Astrocyte (in vitro differentiated cells and primary cell): ENCODE measurements at regions not wholly inside any gene's neighbourhood (a gene's known extent, or its start where the extent isn't known, plus 50 kb on each side); places are given as distances from the start of the nearest gene placed in this dataset.

Experiments used
- DNase-seq: peaks from one replicate; pipeline ENCODE4 v3.0.0-alpha.2; 2010; ENCODE audit warnings: low read depth
- FAIRE-seq: peaks from 2 replicates; lab custom pipeline; 2011; peaks lifted over from hg19 to GRCh38; lab: Jason Lieb, UNC
- H2AFZ ChIP-seq: 2 replicates; pipeline ENCODE4 v1.6.0; 2012; ENCODE audit warnings: low read depth, low read length, inconsistent platforms
- H3K27ac ChIP-seq: 2 replicates; pipeline ENCODE4 v1.5.1; 2011; ENCODE audit warnings: low read depth, low read length, inconsistent platforms
- H3K27me3 ChIP-seq: 2 replicates; pipeline ENCODE4 v1.6.0; 2011; ENCODE audit warnings: low read length, inconsistent platforms; ENCODE audit not compliant: insufficient read depth
- H3K36me3 ChIP-seq: 2 replicates; pipeline ENCODE4 v1.5.1; 2011; ENCODE audit warnings: low read length, inconsistent platforms; ENCODE audit not compliant: insufficient read depth
- H3K4me1 ChIP-seq: 2 replicates; pipeline ENCODE4 v1.5.1; 2011; ENCODE audit warnings: low read length, inconsistent platforms; ENCODE audit not compliant: insufficient read depth
- H3K4me2 ChIP-seq: 2 replicates; pipeline ENCODE4 v1.6.0; 2012; ENCODE audit warnings: low read length, inconsistent platforms
- H3K4me3 ChIP-seq: 2 replicates; pipeline ENCODE4 v1.5.1; 2011; ENCODE audit warnings: low read depth, mild to moderate bottlenecking, low read length, inconsistent platforms; ENCODE audit not compliant: insufficient read depth
- H3K79me2 ChIP-seq: 2 replicates; pipeline ENCODE4 v1.6.0; 2012; ENCODE audit warnings: mild to moderate bottlenecking, low read length, inconsistent platforms; ENCODE audit not compliant: insufficient read depth
- H3K9ac ChIP-seq: 2 replicates; pipeline ENCODE4 v1.6.0; 2012; ENCODE audit warnings: mild to moderate bottlenecking, low read length, inconsistent platforms
- H3K9me3 ChIP-seq: 2 replicates; pipeline ENCODE4 v1.5.1; 2012; ENCODE audit warnings: low read depth, mild to moderate bottlenecking, low read length, inconsistent platforms; ENCODE audit not compliant: insufficient read depth
- H4K20me1 ChIP-seq: 2 replicates; pipeline ENCODE4 v1.6.0; 2012; ENCODE audit warnings: low read length, inconsistent platforms; ENCODE audit not compliant: insufficient read depth
- H3K27ac Mint-ChIP-seq: one replicate; pipeline ENCODE4 v1.8.0; 2021; ENCODE audit warnings: mild to moderate bottlenecking, mixed read lengths; ENCODE audit not compliant: unreplicated experiment
- H3K27me3 Mint-ChIP-seq: one replicate; pipeline ENCODE4 v1.8.0; 2021; ENCODE audit warnings: low read depth, mixed read lengths; ENCODE audit not compliant: unreplicated experiment
- H3K36me3 Mint-ChIP-seq: one replicate; pipeline ENCODE4 v1.8.0; 2021; ENCODE audit warnings: low read depth, mixed read lengths; ENCODE audit not compliant: unreplicated experiment
- H3K4me1 Mint-ChIP-seq: one replicate; pipeline ENCODE4 v1.8.0; 2021; ENCODE audit warnings: low read depth, mixed read lengths; ENCODE audit not compliant: unreplicated experiment
- H3K4me3 Mint-ChIP-seq: one replicate; pipeline ENCODE4 v1.8.0; 2021; ENCODE audit warnings: mild to moderate bottlenecking, moderate library complexity, mixed read lengths; ENCODE audit not compliant: unreplicated experiment
- H3K9me3 Mint-ChIP-seq: one replicate; pipeline ENCODE4 v1.8.0; 2021; ENCODE audit warnings: mild to moderate bottlenecking, mixed read lengths; ENCODE audit not compliant: unreplicated experiment
- CTCF ChIP-seq: IDR thresholded peaks from 2 replicates; pipeline ENCODE4 v1.5.1; 2011; ENCODE audit warnings: low read depth, mild to moderate bottlenecking, inconsistent platforms, low read length, moderate library complexity; ENCODE audit not compliant: insufficient read depth
- EZH2 ChIP-seq: IDR thresholded peaks from 2 replicates; pipeline ENCODE4 v1.6.1; 2012; ENCODE audit warnings: mild to moderate bottlenecking, low read length, inconsistent platforms; ENCODE audit not compliant: insufficient read depth

GRCh38 chr6:25172819-25173218 lies 106.4 kb upstream of the CARMIL1 start:
- Histone ChIP-seq H3K79me2 (no peaks in the 10 kb centered on the region), H3K36me3 (no peaks in the 10 kb centered on the region), H3K27ac (peak overlapping the region; percentile 87), H3K9me3 (no peaks in the 10 kb centered on the region), H2AFZ (no peak overlapping the region), H3K4me1 (peaks cover 42% of the 10 kb centered on the region), H3K4me3 (no peak overlapping the region), H4K20me1 (no peaks in the 10 kb centered on the region), H3K4me2 (peak overlapping the region; percentile 54), H3K27me3 (no peaks in the 10 kb centered on the region), H3K9ac (peak overlapping the region; percentile 55)
- H3K36me3 Mint-ChIP-seq, result peaks cover 3% of the 10 kb centered on the region
- DNase-seq, result peak; percentile 99
- peak overlapping the region; percentile 100 for H3K27ac Mint-ChIP-seq
- no peaks in the 10 kb centered on the region for H3K27me3 Mint-ChIP-seq
- H3K9me3 Mint-ChIP-seq, result peaks cover 6% of the 10 kb centered on the region
- peaks cover 55% of the 10 kb centered on the region for H3K4me1 Mint-ChIP-seq
- peak; percentile 83 for FAIRE-seq
- H3K4me3 Mint-ChIP-seq, result peak overlapping the region; percentile 17
- no peak for TF ChIP-seq EZH2
- no peak for TF ChIP-seq CTCF

- H3K27ac ChIP-seq, result peak overlapping the region; percentile 87
- no peaks in the 10 kb centered on the region for H3K9me3 ChIP-seq
- H3K36me3 ChIP-seq, result no peaks in the 10 kb centered on the region
- no peak overlapping the region for H3K4me3 ChIP-seq
- H3K9ac ChIP-seq, result peak overlapping the region; percentile 55
- no peak for FAIRE-seq
- H3K27me3 Mint-ChIP-seq, result no peaks in the 10 kb centered on the region
- H3K79me2 ChIP-seq, result no peaks in the 10 kb centered on the region
- peaks cover 6% of the 10 kb centered on the region for H3K9me3 Mint-ChIP-seq
- DNase-seq, result peak; percentile 55
- H3K4me2 ChIP-seq, result peak overlapping the region; percentile 54
- no peak overlapping the region for H3K4me3 Mint-ChIP-seq
- H3K36me3 Mint-ChIP-seq, result peaks cover 3% of the 10 kb centered on the region
- H3K4me1 ChIP-seq, result peaks cover 42% of the 10 kb centered on the region
- H3K27me3 ChIP-seq, result no peaks in the 10 kb centered on the region
- H4K20me1 ChIP-seq, result no peaks in the 10 kb centered on the region
- H3K27ac Mint-ChIP-seq, result peak overlapping the region; percentile 100
- H3K4me1 Mint-ChIP-seq, result peaks cover 55% of the 10 kb centered on the region
- TF ChIP-seq CTCF, result no peak
- TF ChIP-seq EZH2, result no peak
- H2AFZ ChIP-seq, result no peak overlapping the region
Observed at GRCh38 chr6:25173246-25173645, 105.9 kb upstream of the CARMIL1 start.

- H3K27me3 Mint-ChIP-seq, result no peaks in the 10 kb centered on the region
- Histone ChIP-seq H3K4me2 (peak overlapping the region; percentile 54), H3K27ac (peak overlapping the region; percentile 87), H2AFZ (no peak overlapping the region), H3K36me3 (no peaks in the 10 kb centered on the region), H3K79me2 (no peaks in the 10 kb centered on the region), H3K27me3 (no peaks in the 10 kb centered on the region), H4K20me1 (no peaks in the 10 kb centered on the region), H3K9ac (peak overlapping the region; percentile 55), H3K4me3 (no peak overlapping the region), H3K4me1 (peaks cover 42% of the 10 kb centered on the region), H3K9me3 (no peaks in the 10 kb centered on the region)
- DNase-seq (peak; percentile 98), FAIRE-seq (peak; percentile 90)
- peak overlapping the region; percentile 100 for H3K27ac Mint-ChIP-seq
- TF ChIP-seq EZH2 (no peak), CTCF (no peak)
- no peak overlapping the region for H3K4me3 Mint-ChIP-seq
- H3K36me3 Mint-ChIP-seq, result peaks cover 5% of the 10 kb centered on the region
- H3K9me3 Mint-ChIP-seq, result peaks cover 6% of the 10 kb centered on the region
- H3K4me1 Mint-ChIP-seq, result peaks cover 58% of the 10 kb centered on the region
Observed at GRCh38 chr6:25173951-25174474, 105.2 kb upstream of the CARMIL1 start.
